SW 1271 (cell line): ENCODE measurements at regions not wholly inside any gene's neighbourhood (a gene's known extent, or its start where the extent isn't known, plus 50 kb on each side); places are given as distances from the start of the nearest gene placed in this dataset.
"Not testable (repeated sequence)": the region's sequence is repeated elsewhere in the genome, so short reads cannot be mapped to it uniquely, and the experiment has no call there.

Source experiments
- DNase-seq, 2 experiments: peaks; one replicate each; lab custom pipeline; 2025; lab: John Stamatoyannopoulos, UW

DNA sequence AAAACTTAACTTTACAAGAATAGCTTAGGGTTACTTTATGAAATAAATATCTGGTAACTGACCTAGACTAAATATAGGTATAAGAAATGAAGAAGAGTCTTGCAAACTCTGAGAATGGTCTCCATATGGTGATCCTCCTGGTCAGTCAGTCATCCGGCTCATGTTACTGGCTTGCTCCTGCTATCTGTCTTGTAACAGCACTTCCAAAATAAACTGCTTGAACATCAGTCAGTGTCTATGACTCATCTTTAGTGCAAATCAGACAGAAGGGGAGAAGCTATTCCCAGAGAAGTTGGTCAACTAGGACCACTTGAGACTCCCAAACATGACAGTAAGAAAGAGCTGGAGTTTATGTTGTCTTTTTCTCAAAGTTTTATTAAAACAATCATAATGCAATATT, 1550.9 kb downstream of the PCDH9 start:
- DNase-seq = no peak

DNA sequence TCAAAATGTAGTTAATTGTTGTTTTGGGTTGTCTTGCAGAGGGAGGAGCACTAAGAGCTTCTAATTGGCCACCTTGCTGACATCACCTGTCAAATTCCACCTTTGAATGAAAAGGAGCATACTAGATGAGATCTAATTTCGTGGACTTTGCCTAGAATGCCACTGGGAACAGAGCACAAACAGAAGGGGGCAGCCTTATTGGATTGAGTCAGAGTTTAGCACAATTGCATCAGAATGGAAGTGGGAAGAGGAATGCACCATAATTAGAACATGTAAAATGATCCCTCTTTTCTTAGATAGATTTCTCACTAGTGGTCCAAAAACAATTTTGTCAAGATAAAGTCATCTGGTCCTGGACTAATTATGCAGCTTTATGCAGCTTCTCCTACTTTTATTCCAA, 1552.2 kb downstream of the PCDH9 start:
- DNase-seq = no peak

DNA sequence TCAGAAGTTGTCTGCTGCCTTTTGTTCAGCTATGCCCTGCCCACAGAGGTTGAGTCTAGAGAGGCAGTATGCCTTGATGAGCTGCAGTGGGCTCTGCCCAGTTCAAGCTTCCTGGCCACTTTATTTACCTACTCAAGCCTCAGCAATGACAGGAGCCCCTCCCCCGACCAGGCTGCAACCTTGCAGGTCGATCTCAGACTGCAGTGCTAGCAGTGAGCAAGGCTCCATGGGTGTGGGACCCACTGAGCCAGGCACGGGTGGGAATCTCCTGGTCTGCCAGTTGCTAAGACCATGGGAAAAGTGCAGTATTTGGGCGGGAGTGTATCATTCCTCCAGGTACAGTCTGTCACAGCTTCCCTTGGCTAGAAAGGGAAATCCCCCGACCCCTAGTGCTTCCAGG, 1554.8 kb downstream of the PCDH9 start:
- DNase-seq = not testable (repeated sequence)

DNA sequence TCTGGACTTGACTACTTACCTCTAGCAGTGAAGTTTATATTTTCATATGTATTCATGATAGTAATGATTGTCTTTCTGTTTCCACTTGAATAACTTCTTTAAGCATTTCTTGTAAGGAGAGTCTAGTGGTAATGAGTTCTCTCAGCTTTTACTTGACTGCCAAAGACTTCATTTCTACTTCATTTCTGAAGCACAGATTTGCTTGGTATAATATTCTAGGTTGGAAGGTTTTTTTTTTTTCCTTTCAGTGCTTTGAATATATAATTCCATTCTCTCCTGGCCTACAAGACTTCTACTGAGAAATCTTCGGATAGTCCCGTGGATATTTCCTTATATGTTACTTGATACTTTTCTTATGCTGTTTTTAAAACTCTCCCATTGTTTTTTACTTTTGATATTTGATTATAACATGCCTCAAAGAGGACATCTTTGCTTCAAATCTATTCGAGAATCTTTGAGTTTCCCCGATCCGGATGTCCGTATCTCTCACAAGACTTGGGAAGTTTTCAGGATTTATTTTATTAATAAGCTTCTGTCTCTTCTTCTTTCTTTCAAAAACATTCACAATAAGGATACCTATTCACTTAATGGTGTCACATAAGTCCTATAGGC, 1560.0 kb downstream of the PCDH9 start:
- DNase-seq = no peak

DNA sequence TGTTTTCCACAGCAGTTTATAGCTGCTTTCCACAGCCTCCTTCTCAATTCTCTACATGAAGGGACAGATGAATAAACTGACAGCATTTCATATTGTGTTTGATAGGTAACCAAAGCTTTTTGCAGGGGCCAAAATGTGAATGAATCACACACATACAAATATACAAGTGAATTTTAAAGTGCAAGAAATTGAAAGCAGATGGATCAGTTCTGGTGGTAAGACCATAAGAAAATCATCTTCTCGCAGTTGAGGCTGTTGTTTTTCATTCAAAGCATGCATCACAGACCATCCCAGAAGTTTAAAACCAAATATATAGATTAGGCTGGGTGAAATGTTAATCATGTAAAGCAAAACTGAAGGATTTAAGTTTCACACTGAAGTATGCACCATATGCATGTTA, 1569.4 kb downstream of the PCDH9 start:
- no peak for DNase-seq

DNA sequence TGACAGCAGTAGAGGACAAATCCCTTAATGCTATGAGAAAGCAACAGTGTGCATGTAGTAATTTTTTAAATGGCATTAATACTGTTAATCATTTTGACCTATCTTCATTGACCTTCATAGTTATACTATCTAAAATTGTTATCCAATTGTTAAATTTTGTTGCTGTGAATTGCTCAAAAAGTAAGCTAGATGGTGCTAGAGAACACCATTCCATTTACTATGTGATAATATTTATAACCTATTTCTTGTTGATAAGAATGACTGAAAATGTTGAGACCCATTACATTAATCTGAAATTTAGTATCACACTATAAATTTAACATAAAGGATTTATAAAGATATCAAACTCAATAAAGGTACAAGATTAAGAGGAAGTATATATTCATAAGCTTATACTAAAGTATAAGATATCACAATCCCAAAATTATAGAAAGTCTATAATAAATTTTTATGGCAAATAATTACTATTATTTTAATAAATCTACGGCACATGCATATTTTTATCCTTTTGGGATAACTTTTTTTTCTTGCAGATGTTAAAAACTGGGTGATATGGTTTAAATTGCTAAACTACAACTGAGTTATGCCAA, 1573.3 kb downstream of the PCDH9 start:
- DNase-seq = peak in 1 of 2 experiments; percentile 13

DNA sequence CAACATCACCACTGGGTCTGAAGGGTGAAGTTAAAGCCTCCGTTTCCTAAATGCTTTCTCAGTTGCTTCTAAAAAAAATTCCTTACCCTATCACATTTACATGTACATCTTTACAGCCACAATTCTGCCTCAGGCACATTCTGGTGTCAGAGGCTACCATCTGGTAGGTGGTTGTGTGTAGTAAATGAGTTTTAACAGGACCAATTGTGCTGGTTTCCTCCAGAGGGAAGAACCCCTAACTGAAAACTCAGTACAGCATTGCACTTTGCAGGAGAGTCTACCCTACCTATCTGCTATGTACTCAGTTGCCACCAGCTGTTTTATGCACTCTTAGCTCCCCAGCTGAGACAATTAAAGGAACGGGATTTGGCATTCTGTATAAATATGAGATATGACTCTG, 1576.5 kb downstream of the PCDH9 start:
- no peak for DNase-seq

DNA sequence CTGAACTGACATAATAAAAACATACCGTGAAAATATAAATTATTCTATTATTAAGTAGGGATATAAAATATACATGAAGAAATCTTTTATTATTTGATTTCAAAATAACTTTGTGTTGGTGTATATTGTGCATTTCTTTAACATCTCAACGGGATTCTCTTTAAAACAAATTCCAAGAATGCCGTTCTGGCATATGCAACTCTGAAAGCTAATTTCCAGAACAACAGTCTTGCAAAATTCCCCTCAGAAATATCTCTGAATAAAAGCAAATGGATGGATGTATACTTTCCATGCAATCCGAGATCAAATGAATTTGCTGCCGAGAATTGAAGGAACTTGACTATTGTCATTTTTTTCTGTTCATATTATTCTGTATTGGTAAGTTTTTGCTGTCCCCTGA, 1579.8 kb downstream of the PCDH9 start:
- DNase-seq = no peak

DNA sequence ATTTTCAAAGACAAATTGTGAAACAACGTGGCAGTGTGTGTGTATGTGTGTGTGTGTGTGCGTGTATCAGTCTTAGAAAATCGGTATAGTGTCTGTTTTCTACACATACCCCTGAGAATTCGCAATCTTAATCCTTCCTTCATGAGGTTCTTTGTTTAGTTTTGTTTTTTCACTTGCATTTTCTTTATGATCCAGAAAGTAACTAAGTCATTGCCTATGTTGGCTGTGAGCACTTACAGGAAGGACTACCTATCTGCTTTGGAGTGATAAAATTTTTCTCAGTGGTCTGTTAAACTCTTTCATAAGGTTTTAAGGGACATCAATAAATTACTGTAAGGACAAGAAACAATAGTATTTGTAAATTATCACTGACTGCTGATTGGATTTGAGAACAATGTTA, 1587.1 kb downstream of the PCDH9 start:
- DNase-seq = no peak

DNA sequence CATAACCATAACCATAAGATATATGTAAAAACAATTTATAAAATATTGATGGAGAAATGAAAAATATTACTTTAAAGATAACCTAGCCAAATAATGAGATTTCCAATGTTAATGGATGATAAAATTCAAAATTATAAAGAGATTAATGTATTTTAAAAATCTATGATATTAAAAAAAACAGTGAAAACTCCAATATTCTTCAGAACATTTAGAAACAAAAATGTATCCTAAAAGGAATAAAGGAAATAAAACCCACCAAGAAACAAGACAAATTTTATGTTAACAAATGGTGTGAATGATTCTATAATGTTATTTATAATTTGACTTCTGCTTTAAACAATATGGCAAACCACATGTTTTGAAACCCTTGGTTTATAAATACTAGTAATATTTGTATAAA, 1587.8 kb downstream of the PCDH9 start:
- DNase-seq = no peak

DNA sequence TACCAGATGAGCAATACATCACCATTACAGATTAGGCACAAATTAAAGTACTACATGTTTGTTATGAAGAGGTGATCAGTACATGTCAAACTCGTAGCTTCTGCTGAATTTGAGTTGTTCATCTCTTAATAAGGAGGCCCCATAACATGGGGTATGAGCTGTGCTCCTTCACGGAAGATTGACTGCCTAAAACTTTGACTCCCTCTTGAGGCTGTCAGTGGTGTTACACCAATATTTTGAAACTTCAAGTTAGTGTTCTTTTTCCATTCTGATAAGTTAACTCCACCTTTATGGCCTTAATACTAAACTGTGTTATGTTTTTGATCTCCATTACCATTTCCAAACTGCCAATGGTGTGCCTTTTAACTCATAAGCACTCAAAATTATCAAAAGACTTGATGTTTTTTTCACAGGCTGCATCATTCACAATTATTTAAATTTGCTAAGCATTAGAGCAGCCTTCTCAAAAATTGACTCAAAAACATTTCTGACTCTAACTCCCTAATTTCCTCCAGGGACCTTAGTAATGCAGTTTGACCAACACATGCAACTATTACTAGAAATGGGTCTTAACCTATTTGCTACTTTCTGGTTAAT, 1591.5 kb downstream of the PCDH9 start:
- DNase-seq = peak in 1 of 2 experiments; percentile 41

DNA sequence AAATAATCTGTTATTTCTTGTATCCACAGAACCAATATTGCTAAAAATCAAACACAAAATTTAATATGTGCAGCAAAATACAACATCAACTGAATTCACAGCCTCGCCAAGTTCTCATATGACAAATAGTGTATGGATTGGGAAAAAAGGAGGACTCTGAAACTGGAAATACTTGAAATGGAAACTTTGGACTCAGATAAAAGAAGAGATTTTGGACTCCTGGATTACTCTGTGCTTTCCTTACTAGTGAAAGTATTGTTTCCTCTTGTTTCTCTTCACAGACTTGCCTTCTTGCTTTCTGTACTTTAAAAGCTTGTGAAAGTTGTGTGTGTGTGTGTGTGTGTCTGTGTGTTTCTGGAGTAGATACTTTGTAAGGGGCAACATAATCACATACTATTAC, 1596.3 kb downstream of the PCDH9 start:
- no peak for DNase-seq

DNA sequence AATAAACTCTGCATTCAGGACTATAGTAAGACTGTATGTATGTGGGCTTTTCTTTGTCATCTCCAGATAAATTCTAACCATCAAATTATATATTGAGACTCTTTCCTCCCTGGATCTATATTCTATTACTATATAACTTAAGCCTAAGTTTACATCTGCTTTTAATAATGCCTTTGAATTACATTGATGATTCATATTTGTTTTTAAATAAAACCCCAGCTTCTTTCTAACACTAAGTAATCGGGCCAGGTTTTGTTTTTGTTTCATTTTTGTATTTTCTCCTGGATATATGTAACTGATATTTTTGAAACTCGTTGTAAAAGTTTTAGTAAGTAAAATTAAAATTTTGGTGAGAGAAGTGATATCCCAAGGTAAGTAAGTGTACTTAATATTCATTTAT, 1599.1 kb downstream of the PCDH9 start:
- no peak for DNase-seq

DNA sequence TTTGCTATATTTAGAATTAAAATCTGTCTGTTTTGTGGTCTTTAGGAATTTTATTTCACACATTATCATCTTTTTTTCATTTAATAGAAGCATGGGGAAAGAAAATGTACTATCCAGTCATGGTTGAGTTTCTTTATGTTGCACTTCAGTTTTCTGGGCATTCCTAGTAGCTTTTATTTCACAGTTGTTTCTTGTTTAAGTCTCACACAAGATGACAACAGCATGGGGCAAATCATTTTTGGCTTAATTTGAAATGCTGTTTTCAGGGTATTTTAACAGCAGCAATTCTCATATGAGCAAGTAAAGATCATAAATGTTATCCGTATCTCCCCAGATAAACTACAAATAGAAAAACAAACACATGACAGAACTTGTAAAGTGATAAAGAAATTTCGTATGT, 1600.2 kb downstream of the PCDH9 start:
- DNase-seq = no peak

DNA sequence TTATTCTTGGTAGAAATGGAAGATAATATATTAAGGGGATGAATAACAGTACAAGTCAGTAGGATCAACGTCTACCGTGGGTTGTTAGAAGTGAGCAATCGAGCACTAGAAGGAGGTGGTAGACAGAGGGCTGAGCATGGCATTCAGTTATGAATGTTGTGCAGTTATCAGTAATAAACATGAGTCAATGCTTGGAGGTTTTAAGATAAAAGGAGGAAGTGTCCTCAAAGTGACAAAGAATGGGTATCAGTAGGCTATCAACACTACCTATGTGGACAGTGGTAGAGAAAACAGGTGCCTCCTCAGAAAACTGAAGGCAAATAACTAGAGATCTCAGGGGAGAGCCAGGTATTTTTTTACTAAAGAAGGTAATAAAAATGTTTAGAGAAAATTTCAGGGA, 1607.0 kb downstream of the PCDH9 start:
- no peak for DNase-seq

DNA sequence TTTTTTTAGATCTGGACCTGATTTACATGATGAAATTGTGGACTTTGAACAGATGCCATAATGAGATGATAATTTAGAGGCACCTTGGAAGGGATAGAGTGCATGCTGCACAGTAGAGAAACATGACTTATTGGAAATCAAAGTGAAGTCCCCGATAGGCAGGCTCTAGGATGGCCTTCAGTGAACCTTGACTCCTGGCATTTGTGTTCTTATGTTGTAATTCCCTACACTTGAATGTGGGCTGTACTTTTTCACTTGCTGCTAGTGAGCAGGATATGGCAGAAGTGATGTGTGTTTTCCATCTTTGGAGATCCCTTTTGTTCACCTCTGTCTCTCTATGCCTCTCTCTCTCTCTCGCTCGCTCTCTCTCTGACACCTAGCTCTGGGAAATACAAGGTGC, 1614.6 kb downstream of the PCDH9 start:
- no peak for DNase-seq

DNA sequence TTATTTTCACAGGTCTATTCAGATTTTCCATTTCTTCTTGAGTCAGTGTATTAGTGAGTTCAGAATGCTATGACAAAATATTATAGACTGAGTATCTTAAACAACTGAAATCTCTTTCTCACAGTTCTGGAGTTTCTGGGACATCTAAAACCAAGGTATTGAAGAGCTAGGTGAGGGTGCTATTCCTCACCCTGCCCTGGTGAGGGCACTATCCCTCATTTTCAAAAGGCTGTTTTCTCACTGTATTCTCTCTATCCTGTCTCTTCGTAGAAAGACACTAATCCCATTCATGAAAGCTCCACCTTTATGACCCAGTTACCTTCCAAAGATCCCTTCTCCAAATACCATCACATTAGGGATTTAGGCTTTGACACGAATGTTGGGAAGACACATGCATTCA, 1617.1 kb downstream of the PCDH9 start:
- peak in 1 of 2 experiments; percentile 5 for DNase-seq

DNA sequence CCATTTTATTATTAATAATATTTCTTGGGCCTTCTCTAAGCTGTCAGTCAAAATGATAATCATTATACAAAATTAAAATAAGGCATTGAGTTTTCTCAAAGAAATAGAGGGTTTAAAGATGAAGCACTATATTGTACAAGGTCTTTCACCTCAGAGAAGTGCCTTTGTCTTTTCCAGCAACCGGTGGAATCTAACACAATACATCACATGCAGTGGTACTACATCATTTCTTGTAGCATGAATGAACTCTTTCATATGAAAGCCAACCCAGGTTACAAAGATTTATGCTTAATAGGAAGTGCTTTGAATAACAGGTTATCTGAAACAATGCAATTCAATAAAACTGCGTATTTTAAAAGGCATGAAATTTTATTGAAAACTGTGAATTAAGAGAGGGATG, 1620.8 kb downstream of the PCDH9 start:
- no peak for DNase-seq

DNA sequence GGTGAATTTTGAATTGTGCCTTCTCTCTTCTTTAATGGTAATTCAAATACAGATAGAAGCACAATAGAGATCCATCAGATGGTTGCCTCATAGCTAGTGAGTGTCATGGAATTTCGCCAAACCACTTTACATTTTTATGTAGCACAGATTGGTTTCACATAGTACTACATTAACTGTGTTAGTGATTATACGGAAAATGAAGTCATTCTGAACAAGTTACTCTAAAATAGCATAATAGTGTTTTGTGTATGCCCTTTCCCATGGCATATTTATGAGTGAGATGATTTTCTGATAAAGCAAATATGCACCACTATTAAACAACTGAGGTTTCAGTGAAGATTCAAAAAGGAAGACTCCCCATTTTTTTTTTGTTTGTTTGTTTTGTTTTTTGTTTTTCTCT, 1623.5 kb downstream of the PCDH9 start:
- no peak for DNase-seq

DNA sequence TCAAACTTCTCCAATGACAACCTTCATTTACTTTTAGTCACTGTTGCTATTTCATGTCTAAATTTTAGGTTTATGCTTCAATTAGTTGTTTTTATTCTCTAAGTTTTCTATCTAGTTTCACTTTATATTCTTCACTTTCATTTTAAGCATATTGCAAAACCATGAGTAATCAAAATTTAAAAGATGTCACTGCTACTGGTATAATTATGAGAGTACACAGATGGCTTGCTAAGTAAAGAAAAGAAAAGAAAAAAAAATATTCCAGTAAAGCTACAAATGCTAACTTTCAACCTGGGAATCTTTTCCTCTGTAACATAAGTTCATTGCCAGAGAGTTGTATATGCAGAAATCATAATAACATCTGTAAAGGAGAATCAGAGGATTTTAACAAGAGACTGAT, 1624.7 kb downstream of the PCDH9 start:
- no peak for DNase-seq

DNA sequence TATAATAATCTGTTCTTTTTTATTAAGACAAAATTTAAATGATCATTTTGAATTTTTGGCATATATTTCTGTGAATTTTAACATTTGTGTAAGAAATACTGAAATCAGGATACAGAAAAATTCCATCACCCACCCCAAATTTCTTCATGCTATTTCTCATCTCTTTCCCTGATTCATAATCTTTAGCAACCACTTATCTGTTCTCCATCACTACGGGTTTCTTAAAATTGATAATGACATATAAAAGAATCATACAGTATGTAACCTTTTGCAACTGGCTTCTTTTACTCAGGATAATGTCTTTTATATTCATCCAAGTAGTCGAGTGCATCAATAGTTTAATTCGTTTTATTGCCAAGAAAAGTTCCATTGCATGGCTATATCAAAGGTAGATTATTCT, 1627.0 kb downstream of the PCDH9 start:
- DNase-seq = no peak

DNA sequence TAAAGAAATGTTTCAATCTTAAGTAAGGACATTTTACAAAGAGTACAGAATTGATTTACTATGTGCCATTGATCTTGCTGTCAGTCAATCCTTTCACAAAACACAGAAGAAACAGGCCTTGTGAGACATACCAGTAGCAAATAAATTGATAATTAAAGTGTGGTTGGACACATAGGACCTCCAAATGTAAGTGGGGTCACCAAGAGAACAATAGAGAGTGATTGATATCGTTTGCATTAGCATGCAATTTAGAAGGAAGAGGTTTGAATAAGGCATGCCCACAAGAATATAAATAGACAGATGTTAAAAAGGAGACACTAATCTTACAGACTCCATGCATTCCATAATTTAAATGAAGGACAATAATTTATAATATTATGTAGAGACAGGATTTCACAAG, 1628.3 kb downstream of the PCDH9 start:
- DNase-seq = no peak

DNA sequence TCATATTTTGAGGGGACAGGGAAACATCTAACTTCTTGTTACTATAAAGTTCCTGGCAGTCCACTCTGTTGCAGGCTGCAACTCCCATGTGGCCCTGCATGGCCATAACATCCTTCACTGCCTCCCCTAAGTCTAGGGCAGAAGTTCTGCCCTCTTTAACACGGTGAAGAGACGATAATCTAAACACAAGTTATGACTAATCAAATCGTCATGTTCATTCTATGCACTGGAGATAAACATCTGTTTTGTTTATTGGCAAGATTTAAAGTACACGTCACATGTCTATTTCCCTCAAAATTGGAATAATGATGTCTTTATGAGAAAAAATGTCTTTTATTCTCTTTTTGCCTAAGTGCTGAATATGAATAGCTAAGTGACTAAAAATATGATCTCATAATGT, 1629.4 kb downstream of the PCDH9 start:
- no peak for DNase-seq
